Pulmonary artery endothelial cell (primary cell): ENCODE measurements at regions not wholly inside any gene's neighbourhood (a gene's known extent, or its start where the extent isn't known, plus 50 kb on each side); places are given as distances from the start of the nearest gene placed in this dataset.
"Not testable (repeated sequence)": the region's sequence is repeated elsewhere in the genome, so short reads cannot be mapped to it uniquely, and the experiment has no call there.

ENCODE experiments used
- DNase-seq: peaks from one replicate; pipeline ENCODE4 v3.0.0-alpha.2; 2011; ENCODE audit warnings: low read depth, low spot score

GRCh38 chr4:38377195-38377594 is 286.8 kb upstream of the KLF3 start:
- DNase-seq, result no peak

GRCh38 chr4:38378478-38378877 is 285.5 kb upstream of the KLF3 start:
- no peak for DNase-seq

GRCh38 chr4:38381788-38382187 is 282.2 kb upstream of the KLF3 start:
- no peak for DNase-seq

GRCh38 chr4:38382520-38382919 is 281.5 kb upstream of the KLF3 start:
- DNase-seq, result no peak

- DNase-seq, result no peak
Observed at GRCh38 chr4:38383646-38384121, 280.3 kb upstream of the KLF3 start.

GRCh38 chr4:38385093-38386004 is 278.6 kb upstream of the KLF3 start:
- DNase-seq, result no peak

GRCh38 chr4:38386005-38386551 is 277.9 kb upstream of the KLF3 start:
- no peak for DNase-seq

GRCh38 chr4:38386654-38387188 is 277.3 kb upstream of the KLF3 start:
- DNase-seq, result no peak

GRCh38 chr4:38387348-38387747 is 276.7 kb upstream of the KLF3 start:
- no peak for DNase-seq

- no peak for DNase-seq
Observed at GRCh38 chr4:38387819-38388218, 276.2 kb upstream of the KLF3 start.

- DNase-seq, result not testable (repeated sequence)
Observed at GRCh38 chr4:38388907-38389306, 275.1 kb upstream of the KLF3 start.

- DNase-seq, result no peak
Observed at GRCh38 chr4:38390969-38391545, 272.9 kb upstream of the KLF3 start.

- no peak for DNase-seq
Observed at GRCh38 chr4:38392223-38392855, 271.7 kb upstream of the KLF3 start.

- DNase-seq, result no peak
Observed at GRCh38 chr4:38396091-38396490, 267.9 kb upstream of the KLF3 start.

GRCh38 chr4:38396845-38397547 is 267.0 kb upstream of the KLF3 start:
- no peak for DNase-seq

- no peak for DNase-seq
Observed at GRCh38 chr4:38400946-38401345, 263.1 kb upstream of the KLF3 start.

- no peak for DNase-seq
Observed at GRCh38 chr4:38406243-38406642, 257.8 kb upstream of the KLF3 start.

- no peak for DNase-seq
Observed at GRCh38 chr4:38409852-38410251, 254.1 kb upstream of the KLF3 start.

GRCh38 chr4:38411092-38411491 is 252.9 kb upstream of the KLF3 start:
- no peak for DNase-seq

- DNase-seq, result no peak
Observed at GRCh38 chr4:38411981-38412536, 251.9 kb upstream of the KLF3 start.
